Mononuclear cell (primary cell): ENCODE measurements at regions not wholly inside any gene's neighbourhood (a gene's known extent, or its start where the extent isn't known, plus 50 kb on each side); places are given as distances from the start of the nearest gene placed in this dataset.

Experiments
- H3K27me3 ChIP-seq: 2 replicates; pipeline ENCODE4 v1.6.0; 2011; ENCODE audit warnings: low read length, control low read depth; ENCODE audit not compliant: insufficient read depth
- H3K4me1 ChIP-seq: 2 replicates; pipeline ENCODE4 v1.5.1; 2011; ENCODE audit warnings: mild to moderate bottlenecking, low read length, control low read depth; ENCODE audit not compliant: insufficient read depth
- H3K4me3 ChIP-seq: 2 replicates; pipeline ENCODE4 v1.5.1; 2011; ENCODE audit warnings: mild to moderate bottlenecking, low read length, moderate library complexity
- H3K9me3 ChIP-seq: 2 replicates; pipeline ENCODE4 v1.5.1; 2011; ENCODE audit warnings: low read depth, mild to moderate bottlenecking, control low read depth, low read length

- H3K27me3 ChIP-seq = no peaks in the 10 kb centered on the region
- no peaks in the 10 kb centered on the region for H3K9me3 ChIP-seq
- no peak overlapping the region for H3K4me3 ChIP-seq
- H3K4me1 ChIP-seq = no peaks in the 10 kb centered on the region
Measured at GRCh38 chr3:66885326-66886000, 112.6 kb upstream of the KBTBD8 start.

GRCh38 chr3:66889750-66890494 lies 108.2 kb upstream of the KBTBD8 start:
- Histone ChIP-seq H3K9me3 (no peaks in the 10 kb centered on the region), H3K27me3 (no peaks in the 10 kb centered on the region), H3K4me1 (no peaks in the 10 kb centered on the region), H3K4me3 (no peak overlapping the region)

- Histone ChIP-seq H3K27me3 (no peaks in the 10 kb centered on the region), H3K4me3 (no peak overlapping the region), H3K4me1 (no peaks in the 10 kb centered on the region), H3K9me3 (peaks cover 23% of the 10 kb centered on the region)
Measured at GRCh38 chr3:66898155-66898554, 100.0 kb upstream of the KBTBD8 start.

- peaks cover 2% of the 10 kb centered on the region for H3K27me3 ChIP-seq
- no peaks in the 10 kb centered on the region for H3K4me1 ChIP-seq
- no peak overlapping the region for H3K4me3 ChIP-seq
- H3K9me3 ChIP-seq = peaks cover 17% of the 10 kb centered on the region
Measured at GRCh38 chr3:66904336-66904735, 93.8 kb upstream of the KBTBD8 start.

GRCh38 chr3:66904831-66905493 lies 93.1 kb upstream of the KBTBD8 start:
- H3K27me3 ChIP-seq = peaks cover 2% of the 10 kb centered on the region
- no peaks in the 10 kb centered on the region for H3K4me1 ChIP-seq
- H3K4me3 ChIP-seq = no peak overlapping the region
- H3K9me3 ChIP-seq = peaks cover 12% of the 10 kb centered on the region

GRCh38 chr3:66907136-66907535 lies 91.0 kb upstream of the KBTBD8 start:
- no peak overlapping the region for H3K4me3 ChIP-seq
- H3K27me3 ChIP-seq = peaks cover 2% of the 10 kb centered on the region
- H3K4me1 ChIP-seq = no peaks in the 10 kb centered on the region
- H3K9me3 ChIP-seq = no peaks in the 10 kb centered on the region

- H3K4me1 ChIP-seq = no peaks in the 10 kb centered on the region
- H3K9me3 ChIP-seq = no peaks in the 10 kb centered on the region
- peaks cover 2% of the 10 kb centered on the region for H3K27me3 ChIP-seq
- H3K4me3 ChIP-seq = no peak overlapping the region
Measured at GRCh38 chr3:66910266-66911055, 87.6 kb upstream of the KBTBD8 start.

GRCh38 chr3:66912306-66912705 lies 85.8 kb upstream of the KBTBD8 start:
- Histone ChIP-seq H3K9me3 (no peaks in the 10 kb centered on the region), H3K4me3 (no peak overlapping the region), H3K4me1 (no peaks in the 10 kb centered on the region), H3K27me3 (peaks cover 2% of the 10 kb centered on the region)

- Histone ChIP-seq H3K9me3 (no peaks in the 10 kb centered on the region), H3K4me1 (no peaks in the 10 kb centered on the region), H3K27me3 (no peaks in the 10 kb centered on the region), H3K4me3 (no peak overlapping the region)
Measured at GRCh38 chr3:66922058-66922457, 76.0 kb upstream of the KBTBD8 start.

- Histone ChIP-seq H3K4me3 (no peak overlapping the region), H3K4me1 (no peaks in the 10 kb centered on the region), H3K9me3 (no peaks in the 10 kb centered on the region), H3K27me3 (no peaks in the 10 kb centered on the region)
Measured at GRCh38 chr3:66923969-66924368, 74.1 kb upstream of the KBTBD8 start.

GRCh38 chr3:66928252-66928651 lies 69.9 kb upstream of the KBTBD8 start:
- no peak overlapping the region for H3K4me3 ChIP-seq
- H3K27me3 ChIP-seq = no peaks in the 10 kb centered on the region
- no peaks in the 10 kb centered on the region for H3K9me3 ChIP-seq
- H3K4me1 ChIP-seq = no peaks in the 10 kb centered on the region

GRCh38 chr3:66931291-66931690 lies 66.8 kb upstream of the KBTBD8 start:
- no peaks in the 10 kb centered on the region for H3K27me3 ChIP-seq
- no peaks in the 10 kb centered on the region for H3K9me3 ChIP-seq
- no peaks in the 10 kb centered on the region for H3K4me1 ChIP-seq
- no peak overlapping the region for H3K4me3 ChIP-seq

GRCh38 chr3:66931699-66932098 lies 66.4 kb upstream of the KBTBD8 start:
- Histone ChIP-seq H3K27me3 (no peaks in the 10 kb centered on the region), H3K4me1 (no peaks in the 10 kb centered on the region), H3K4me3 (no peak overlapping the region), H3K9me3 (no peaks in the 10 kb centered on the region)

- Histone ChIP-seq H3K4me3 (no peak overlapping the region), H3K27me3 (no peaks in the 10 kb centered on the region), H3K4me1 (no peaks in the 10 kb centered on the region), H3K9me3 (no peaks in the 10 kb centered on the region)
Measured at GRCh38 chr3:66933233-66933632, 64.9 kb upstream of the KBTBD8 start.

GRCh38 chr3:66934041-66934440 lies 64.1 kb upstream of the KBTBD8 start:
- peaks cover 3% of the 10 kb centered on the region for H3K27me3 ChIP-seq
- no peaks in the 10 kb centered on the region for H3K9me3 ChIP-seq
- H3K4me3 ChIP-seq = no peak overlapping the region
- no peaks in the 10 kb centered on the region for H3K4me1 ChIP-seq
